Stimulated activated CD4-positive, alpha-beta T cell treated with anti-CD3 and anti-CD28 coated beads, Interleukin-2, amount 100 ng/mL, for 24 hours (primary cell): ENCODE measurements at regions not wholly inside any gene's neighbourhood (a gene's known extent, or its start where the extent isn't known, plus 50 kb on each side); places are given as distances from the start of the nearest gene placed in this dataset.

Experiments used
- DNase-seq, 2 donors: peaks; one replicate each; pipeline ENCODE4 v3.0.0-alpha.2; 2020

DNA sequence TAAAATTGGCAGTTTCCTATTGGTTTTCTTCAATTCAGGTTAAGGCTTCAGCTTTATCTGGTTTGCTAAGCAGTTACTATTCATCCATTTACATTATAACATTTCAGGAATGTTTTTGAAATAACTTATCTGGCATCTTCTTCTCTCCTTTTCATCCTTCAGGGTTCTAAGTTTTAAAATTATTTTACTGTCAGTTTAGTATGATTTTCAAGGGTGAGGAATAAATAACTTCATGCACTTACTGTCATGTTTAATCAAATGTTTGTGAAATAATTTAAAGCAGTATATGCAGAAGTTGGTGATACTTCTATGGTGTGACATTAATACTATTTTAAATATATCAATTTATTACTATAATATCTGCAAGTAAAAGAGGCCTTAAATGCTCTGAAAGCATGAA is 338.1 kb upstream of the MMS22L start:
- DNase-seq, result no peak

DNA sequence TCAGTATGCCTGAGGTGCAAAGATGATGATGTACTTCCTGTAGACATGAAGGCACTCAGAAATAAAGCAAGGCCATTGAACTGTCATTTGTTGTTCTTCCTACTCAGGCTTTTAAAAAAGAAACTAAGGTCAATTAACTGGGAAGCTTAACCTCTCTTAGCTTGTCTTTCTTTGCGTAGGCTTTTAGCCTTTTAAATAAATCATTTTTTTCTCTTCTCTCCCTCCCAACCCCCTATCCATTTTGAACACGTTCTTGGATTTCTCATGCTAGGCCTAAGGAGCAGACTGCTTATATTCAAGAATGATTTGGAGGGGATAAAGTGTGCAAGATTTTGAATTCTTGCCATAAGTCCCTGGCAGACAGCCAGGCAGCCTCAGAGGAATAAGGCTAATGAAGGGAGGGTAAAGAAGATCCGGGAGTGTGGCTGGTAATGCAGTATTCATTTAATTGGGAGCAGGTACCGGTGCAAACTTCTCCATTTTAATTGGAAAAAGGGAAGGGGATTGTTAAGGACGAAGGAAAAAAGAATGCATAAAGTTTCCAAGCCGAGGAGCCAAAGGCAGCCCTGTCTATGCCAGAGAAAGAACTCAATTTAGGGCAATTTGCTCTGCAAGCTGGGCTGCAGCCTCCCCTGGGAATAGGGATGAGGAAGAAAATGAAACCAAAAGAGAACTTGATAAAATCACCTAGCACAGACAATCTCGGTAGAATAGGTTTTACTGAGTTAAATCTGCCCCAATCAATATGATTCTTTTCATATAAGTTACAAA is 343.8 kb upstream of the MMS22L start:
- DNase-seq, result no peak

DNA sequence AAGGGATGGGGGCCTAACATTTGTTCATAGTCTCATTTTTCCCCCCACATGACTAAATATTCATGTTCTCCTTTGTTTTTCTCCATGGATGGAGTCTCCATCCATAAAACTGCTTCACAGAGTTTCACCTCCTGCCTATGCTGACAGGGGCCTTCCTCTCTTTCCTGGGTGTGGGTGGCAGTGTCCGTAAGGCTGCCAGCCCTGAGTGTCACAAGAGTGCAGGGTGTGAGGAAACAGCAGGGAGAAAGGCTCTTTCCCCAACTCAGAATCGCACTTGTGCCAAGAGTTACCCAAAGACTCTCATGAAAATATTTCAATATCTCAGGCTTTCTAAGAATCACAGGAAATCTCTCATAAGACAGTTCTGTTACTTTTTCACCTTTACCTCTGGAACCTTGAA is 346.2 kb upstream of the MMS22L start:
- no peak for DNase-seq

GRCh38 chr6:97630604-97631003 is 347.6 kb upstream of the MMS22L start:
- no peak for DNase-seq

DNA sequence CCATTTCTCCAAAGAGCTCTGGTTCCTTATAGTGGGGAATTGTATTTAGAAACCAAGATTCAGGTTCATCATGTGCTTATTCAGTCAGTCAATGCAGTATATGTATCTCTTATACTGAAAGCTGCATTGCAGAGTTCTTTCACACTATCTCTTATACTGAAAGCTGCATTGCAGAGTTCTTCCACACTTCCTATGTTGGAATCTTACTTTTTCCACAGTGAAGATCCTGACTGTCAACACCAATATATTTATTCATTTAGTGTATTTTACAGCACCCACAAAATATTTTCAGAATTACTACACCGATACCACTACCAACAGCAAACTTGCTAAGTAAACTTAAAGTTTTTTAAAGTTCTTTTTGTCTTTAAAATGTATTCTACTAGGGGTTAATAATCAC is 349.3 kb upstream of the MMS22L start:
- no peak for DNase-seq

- DNase-seq, result no peak
These were observed 356.7 kb upstream of the MMS22L start for GRCh38 chr6:97639702-97640101.

DNA sequence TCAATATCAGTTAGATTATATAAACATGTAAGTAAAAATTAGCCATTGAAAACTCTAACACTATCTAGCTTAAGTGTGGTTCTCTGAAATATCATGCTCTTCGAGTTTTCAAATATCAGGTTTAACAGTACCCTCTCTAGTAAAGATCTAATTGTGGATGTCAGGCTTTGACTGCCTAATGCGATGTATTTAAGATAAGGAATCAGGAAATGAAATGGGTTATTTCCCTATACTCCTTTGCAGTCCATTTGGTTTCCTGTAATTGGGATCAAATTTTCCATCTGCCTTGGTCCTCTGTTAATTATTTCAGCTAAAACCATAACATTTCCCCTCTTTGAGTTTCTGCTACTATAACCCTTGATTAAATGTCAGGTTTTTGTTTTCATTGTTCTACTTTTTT is 361.3 kb upstream of the MMS22L start:
- no peak for DNase-seq

DNA sequence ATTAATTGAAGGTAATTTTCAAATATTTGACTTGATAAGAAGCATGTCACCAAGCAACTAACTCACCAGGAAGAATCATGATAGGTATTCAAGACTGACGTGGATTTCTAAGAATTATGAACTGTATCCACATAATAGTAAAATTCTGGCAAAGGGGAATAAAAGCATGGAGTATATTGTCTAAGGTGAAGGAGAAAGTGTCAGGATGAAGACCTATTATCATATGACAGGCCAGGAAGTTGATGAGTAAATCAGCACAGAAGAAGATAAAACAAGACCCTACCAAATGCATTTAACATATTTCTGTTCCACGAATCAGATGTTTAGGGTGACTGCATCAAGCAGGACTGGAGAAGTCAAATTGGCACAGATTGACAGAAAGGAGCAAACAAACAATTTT is 362.7 kb upstream of the MMS22L start:
- DNase-seq, result no peak

GRCh38 chr6:97653076-97653475 is 370.1 kb upstream of the MMS22L start:
- no peak for DNase-seq

DNA sequence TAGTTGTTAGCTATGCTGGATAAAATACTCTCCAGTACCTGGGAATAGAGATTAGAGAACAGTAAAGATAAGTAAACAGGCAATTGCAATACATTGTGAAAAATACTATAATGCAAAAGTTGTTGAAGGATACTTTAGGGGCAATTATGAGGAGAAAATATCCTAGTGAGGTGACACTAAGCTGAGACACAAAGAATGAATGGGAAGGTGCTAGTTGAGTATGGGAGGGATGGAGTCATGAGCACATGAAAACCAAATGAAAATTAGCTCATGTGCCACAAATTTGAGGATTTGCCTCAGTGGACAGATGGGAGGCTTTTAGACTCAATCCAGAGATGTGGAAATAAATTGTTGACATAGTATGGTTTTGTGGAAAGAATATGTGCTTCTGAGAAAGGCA is 370.5 kb upstream of the MMS22L start:
- DNase-seq, result no peak

- no peak for DNase-seq
These were observed 371.7 kb upstream of the MMS22L start for GRCh38 chr6:97654674-97655073.

DNA sequence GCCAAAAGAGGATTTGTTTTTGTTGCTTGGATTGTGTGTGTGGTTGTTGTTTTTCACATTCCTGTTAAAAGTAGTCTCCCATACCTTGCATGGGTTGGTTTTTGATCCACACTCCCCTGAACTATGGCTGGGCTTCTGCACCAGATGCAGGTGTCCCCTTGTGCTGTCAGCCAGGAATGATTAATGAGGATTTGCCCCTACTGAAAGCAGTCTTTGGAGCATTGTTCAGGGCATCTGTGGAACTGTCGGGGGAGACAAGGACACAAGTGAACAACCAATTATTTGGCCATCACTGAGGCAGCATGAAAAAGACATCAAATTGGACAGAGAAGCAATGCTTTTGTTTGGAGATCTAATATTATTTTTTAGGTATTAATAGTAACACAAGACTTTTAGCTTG is 373.2 kb upstream of the MMS22L start:
- DNase-seq, result no peak

DNA sequence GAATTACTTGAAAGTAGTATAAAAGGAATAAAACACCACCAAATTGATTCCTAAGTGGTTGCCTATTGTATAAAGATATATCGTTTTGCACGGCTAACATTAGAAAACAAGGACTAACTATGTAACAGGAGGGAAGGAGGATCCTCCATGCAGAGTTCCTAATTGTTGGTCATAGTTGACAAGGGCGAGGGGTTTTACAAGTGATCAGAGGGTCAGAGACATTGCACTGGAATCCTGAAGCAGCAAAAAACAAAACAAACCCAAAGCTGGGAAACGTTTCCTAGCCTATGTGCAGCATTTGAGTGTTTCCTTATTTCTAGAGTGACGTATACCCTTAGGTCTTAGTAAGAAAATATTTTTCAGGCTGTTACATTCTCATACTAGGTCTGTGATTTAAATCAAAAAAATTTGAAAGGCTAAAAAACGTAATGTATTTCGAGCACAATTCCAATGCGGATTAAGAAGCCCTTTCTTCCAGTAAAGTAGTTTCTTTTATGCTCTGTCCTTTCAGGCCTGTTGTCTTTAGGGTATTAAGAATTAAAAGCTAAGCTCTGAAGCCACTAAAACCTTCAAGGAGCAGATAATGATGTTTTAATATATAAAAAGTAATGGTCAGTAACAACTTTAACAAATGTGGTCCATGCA is 373.8 kb upstream of the MMS22L start:
- no peak for DNase-seq

DNA sequence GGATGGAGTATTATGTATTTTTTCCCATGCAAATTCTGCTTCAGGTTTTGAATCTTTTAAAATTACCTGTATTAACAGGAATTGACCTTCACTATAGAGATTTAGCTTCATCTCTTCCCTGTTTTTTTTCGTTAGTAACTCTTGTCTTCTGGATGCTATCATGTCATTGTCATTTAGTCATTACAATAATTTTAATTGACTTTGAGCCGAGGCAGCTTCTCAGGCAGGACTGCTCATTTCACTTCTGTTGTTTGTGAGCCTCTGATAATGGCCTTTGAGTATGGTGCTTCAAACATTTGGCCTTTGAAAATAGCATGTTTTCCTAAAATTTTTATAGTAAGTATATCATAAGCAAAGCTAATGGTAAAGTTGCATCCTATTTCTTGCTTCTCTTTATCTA is 375.1 kb upstream of the MMS22L start:
- DNase-seq, result no peak

DNA sequence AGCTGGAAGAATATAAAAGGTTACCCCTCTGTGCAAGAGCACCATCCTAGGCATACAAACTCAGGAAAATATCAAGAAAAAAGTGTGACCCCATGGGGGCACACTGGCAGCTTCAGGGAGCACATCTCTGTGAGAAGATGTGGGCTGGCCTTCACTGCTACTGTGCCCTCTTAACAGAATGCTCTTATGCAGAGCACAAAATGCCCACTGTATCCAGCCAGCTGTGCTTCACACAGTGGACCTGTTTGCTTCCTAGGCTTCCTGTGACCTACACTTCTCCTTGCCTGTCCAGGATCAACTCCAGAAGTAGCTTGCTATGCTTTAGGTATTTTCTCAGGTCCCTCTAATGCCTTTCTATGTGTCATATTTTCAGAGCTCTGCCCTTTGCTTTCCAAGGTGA is 380.2 kb upstream of the MMS22L start:
- no peak for DNase-seq

DNA sequence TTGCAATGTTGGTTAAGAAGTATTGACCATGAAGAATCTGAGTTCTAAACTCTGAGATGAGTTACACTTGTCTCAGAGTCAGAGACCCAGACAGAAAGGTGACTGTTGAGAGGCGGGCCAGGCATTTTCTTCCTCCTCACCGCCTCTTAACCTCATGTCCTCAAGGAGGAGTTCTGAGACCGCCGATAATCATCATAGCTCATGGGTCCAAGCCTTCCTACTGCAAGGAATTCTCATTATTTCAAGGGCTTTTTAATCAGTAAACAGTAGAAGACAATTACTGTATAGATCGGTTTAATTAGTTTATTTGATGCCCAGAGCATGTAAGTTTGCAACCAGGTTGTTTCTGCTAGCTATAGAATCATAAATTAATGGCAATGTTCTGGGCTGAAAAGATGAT is 382.4 kb upstream of the MMS22L start:
- no peak for DNase-seq

DNA sequence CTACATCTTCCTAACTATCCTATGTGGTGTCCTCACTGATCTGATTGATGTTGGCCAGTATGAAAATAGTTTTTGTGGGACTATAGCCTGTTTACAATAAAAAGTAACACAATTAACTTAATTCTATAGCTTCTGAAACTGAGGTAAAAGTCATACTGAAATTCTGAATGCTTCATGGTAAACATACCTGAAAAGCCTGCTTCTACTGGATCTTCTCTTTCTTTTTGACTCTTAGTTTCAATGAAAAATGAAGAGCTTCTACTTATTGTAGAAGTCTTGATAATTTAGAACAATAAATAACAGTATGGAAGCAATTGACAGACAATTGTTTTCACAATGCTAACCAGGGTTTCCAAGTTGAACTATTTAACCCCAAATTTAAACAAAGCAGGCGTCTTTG is 383.9 kb upstream of the MMS22L start:
- no peak for DNase-seq

GRCh38 chr6:97668716-97669115 is 385.7 kb upstream of the MMS22L start:
- DNase-seq, result no peak

GRCh38 chr6:97669191-97670031 is 386.4 kb upstream of the MMS22L start:
- peak in 1 of 2 donors; percentile 14 for DNase-seq

DNA sequence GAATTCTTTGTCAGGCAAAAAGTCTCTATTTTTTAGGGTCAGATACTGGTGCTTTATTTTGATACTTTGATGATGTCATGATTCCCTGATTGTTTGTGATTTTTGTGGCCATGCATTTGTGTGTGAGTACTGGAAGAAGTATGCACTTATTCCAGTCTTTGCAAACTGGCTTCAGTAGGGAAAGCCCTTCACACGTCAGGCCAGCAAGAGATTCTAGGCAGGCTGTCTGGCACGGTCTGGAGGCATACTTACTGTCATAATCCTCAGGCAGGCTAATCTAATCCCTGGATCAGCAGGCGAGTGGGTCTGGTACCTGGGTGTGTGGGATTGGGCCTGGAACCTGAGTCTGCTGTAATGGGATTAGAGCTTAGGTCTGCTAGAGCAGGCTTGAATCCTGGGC is 391.8 kb upstream of the MMS22L start:
- no peak for DNase-seq

- no peak for DNase-seq
These were observed 394.6 kb upstream of the MMS22L start for GRCh38 chr6:97677626-97678025.

DNA sequence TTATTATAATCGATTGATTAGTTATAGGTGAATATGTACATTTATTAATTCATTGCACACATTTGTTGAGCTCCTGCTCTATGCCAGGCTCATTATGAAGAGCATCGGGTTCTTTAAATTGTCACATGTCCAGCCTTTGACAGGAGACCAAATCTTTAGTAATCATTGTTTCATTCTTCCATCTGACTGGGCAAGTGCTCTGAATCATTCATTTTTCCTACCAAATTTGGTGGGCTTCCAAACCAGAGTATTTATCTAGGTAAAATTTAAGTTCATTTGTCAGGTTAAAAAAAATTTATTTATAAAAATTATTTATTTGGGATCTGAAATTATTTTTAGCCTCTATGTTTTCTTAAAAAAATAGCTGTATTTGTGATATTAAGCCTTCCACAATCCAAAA is 404.9 kb upstream of the MMS22L start:
- no peak for DNase-seq

- no peak for DNase-seq
These were observed 406.2 kb upstream of the MMS22L start for GRCh38 chr6:97689078-97689754.
